OCI-LY3 (cell line): ENCODE measurements at regions not wholly inside any gene's neighbourhood (a gene's known extent, or its start where the extent isn't known, plus 50 kb on each side); places are given as distances from the start of the nearest gene placed in this dataset.
"Not testable (repeated sequence)": the region's sequence is repeated elsewhere in the genome, so short reads cannot be mapped to it uniquely, and the experiment has no call there.

Source experiments
- H2AFZ ChIP-seq: fragments of 200-600, 300-600 bp; shearing (Covaris generic); 2 replicates; pipeline ENCODE4 v1.6.0; 2014; ENCODE audit warnings: antibody characterized with exemption, low read depth, low read length
- H3K27ac ChIP-seq: fragments of 200-600, 300-600 bp; sonication (generic); 2 replicates; pipeline ENCODE4 v1.5.1; 2014; ENCODE audit warnings: mild to moderate bottlenecking, low read length, moderate library complexity, mixed read lengths
- H3K27me3 ChIP-seq: fragments of 200-600, 300-600 bp; sonication (generic); 2 replicates; pipeline ENCODE4 v1.6.1; 2014; ENCODE audit warnings: low read depth, low read length, mixed read lengths
- H3K36me3 ChIP-seq: fragments of 200-600, 300-600 bp; sonication (generic); replicated peaks from 2 replicates; pipeline ENCODE3; 2014; ENCODE audit warnings: low read depth, low read length, mixed read lengths
- H3K4me1 ChIP-seq: fragments of 300-600, 200-600 bp; sonication (generic); 2 replicates; pipeline ENCODE4 v1.6.1; 2014; ENCODE audit warnings: low read length, mixed read lengths
- H3K4me2 ChIP-seq: fragments of 200-600, 300-600 bp; sonication (generic); 2 replicates; pipeline ENCODE4 v1.6.1; 2014; ENCODE audit warnings: low read length, mixed read lengths
- H3K4me3 ChIP-seq: fragments of 300-600, 200-600 bp; sonication (generic); 2 replicates; pipeline ENCODE4 v1.5.1; 2014; ENCODE audit warnings: antibody characterized with exemption, mild to moderate bottlenecking, low read length, moderate library complexity
- H3K79me2 ChIP-seq: fragments of 300-600, 200-600 bp; shearing (Covaris generic); 2 replicates; pipeline ENCODE4 v1.6.1; 2014; ENCODE audit warnings: mild to moderate bottlenecking, low read length, mixed read lengths
- H3K9ac ChIP-seq: fragments of 300-600, 200-600 bp; shearing (Covaris generic); 2 replicates; pipeline ENCODE4 v1.6.0; 2014; ENCODE audit warnings: mild to moderate bottlenecking, low read length, moderate library complexity
- H3K9me3 ChIP-seq: fragments of 200-600, 300-600 bp; shearing (Covaris generic); 2 replicates; pipeline ENCODE4 v1.6.1; 2014; ENCODE audit warnings: low read length, mixed read lengths; ENCODE audit not compliant: insufficient read depth
- H4K20me1 ChIP-seq: fragments of 200-600, 300-600 bp; sonication (generic); 2 replicates; pipeline ENCODE4 v1.6.1; 2016; ENCODE audit warnings: low read length, mixed read lengths; ENCODE audit not compliant: insufficient read depth
- EZH2phosphoT487 ChIP-seq: fragments of 200-600 bp; shearing (Covaris generic); IDR thresholded peaks from 2 replicates; pipeline ENCODE4 v1.6.1; 2018; ENCODE audit warnings: antibody characterized with exemption, mixed run types, low read depth
- TF ChIP-seq, protein P1 (sequence below): fragments of 200-600, 300-600 bp; sonication (generic); IDR thresholded peaks from 2 replicates; pipeline ENCODE4 v1.5.1; 2014; ENCODE audit warnings: antibody characterized with exemption, low read length, low read depth

DNA sequence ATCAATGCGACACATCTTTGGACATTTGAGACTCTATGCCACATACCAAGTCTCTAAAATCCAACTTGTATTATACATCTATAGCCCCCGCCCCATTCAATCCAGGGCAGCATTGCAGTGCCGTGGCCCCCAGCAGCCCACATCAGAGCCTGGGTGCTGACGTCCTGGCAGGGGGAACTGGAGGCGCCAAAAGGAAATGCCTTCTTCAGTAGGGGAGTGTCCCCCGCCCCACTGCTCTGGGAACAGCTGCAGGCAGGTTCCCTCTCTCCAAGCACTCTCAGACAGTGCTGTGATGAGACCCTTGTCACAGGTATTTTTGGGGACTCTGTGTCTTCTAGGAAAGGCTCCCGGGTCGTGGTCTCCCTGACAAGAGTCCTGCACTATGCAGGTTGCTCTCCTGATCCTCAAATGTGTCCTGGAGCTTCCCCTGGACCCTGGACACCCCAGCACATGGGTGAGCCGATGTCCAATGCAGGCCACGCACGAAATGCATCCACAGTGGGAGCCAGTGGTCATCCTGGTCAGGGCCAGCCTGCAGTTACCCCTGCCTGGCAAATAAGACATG, 188.7 kb downstream of the RTP5 start:
- Histone ChIP-seq H3K4me2 (no peak overlapping the region), H3K9ac (no peak overlapping the region), H3K79me2 (no peaks in the 10 kb centered on the region), H3K4me3 (no peak overlapping the region), H4K20me1 (no peaks in the 10 kb centered on the region), H2AFZ (no peak overlapping the region), H3K9me3 (no peaks in the 10 kb centered on the region), H3K4me1 (no peaks in the 10 kb centered on the region), H3K36me3 (no peaks in the 10 kb centered on the region), H3K27ac (no peak overlapping the region), H3K27me3 (0 out of 2 replicates have a peak, but pooled peaks cover 2% of the 10 kb centered on the region)
- no peak for TF ChIP-seq EZH2phosphoT487
- TF ChIP-seq, protein P1, sequence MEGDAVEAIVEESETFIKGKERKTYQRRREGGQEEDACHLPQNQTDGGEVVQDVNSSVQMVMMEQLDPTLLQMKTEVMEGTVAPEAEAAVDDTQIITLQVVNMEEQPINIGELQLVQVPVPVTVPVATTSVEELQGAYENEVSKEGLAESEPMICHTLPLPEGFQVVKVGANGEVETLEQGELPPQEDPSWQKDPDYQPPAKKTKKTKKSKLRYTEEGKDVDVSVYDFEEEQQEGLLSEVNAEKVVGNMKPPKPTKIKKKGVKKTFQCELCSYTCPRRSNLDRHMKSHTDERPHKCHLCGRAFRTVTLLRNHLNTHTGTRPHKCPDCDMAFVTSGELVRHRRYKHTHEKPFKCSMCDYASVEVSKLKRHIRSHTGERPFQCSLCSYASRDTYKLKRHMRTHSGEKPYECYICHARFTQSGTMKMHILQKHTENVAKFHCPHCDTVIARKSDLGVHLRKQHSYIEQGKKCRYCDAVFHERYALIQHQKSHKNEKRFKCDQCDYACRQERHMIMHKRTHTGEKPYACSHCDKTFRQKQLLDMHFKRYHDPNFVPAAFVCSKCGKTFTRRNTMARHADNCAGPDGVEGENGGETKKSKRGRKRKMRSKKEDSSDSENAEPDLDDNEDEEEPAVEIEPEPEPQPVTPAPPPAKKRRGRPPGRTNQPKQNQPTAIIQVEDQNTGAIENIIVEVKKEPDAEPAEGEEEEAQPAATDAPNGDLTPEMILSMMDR: no peak

DNA sequence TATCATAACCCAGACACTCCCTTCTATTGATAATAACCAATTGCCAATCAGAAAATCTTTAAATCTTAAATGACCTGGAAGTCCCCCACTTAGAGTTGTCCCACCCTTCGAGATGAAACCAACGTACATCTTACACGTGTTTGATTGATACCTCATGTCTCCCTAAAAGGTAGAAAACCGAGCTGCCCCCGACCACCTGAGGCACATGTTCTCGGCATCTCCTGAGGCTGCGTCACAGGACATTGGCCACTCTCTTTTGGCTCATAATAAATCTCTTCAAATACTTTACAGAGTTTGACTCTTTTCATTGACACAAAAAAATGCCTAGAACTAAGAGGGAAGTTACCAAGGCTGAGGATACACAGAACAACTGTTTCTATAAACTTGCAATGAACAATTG, 190.0 kb downstream of the RTP5 start:
- TF ChIP-seq EZH2phosphoT487: no peak
- TF ChIP-seq, protein P1: no peak

DNA sequence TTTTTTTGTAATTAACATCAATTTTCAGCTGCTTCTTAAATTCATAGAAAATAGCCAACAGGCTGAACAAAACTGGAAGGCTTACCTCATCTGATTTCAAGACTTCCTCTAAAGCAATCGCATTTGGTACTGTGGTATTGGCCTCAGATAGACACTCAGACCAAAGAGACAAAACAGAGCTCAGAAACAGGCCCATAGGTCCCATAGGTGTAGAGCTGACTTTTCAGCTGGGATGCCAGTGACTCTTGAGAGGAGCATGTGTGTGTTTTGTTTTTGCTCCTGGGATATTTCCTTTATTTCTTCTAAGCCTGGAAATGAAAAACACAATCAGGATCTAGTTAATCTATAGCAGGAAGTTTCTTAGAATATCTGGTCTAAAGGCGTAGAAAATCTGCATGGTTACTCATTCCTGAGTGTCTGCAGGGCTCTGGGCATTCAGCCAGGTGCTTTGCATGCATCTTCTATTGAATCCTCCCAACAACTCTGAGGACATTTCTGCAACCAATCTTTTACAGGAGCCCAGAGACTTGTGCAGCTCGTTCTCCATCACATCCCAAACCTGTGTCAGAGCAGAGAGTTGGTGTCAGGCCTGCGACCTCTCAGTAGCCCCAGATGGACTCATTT, 190.8 kb downstream of the RTP5 start:
- Histone ChIP-seq H3K79me2 (no peaks in the 10 kb centered on the region), H2AFZ (no peak overlapping the region), H3K4me3 (no peak overlapping the region), H3K36me3 (no peaks in the 10 kb centered on the region), H3K27ac (no peak overlapping the region), H4K20me1 (no peaks in the 10 kb centered on the region), H3K9ac (no peak overlapping the region), H3K4me1 (no peaks in the 10 kb centered on the region), H3K27me3 (0 out of 2 replicates have a peak, but pooled peaks cover 2% of the 10 kb centered on the region), H3K9me3 (no peaks in the 10 kb centered on the region), H3K4me2 (no peak overlapping the region)
- no peak for TF ChIP-seq EZH2phosphoT487
- TF ChIP-seq, protein P1: no peak

More for the DNA sequence above, 190.0 kb downstream of the RTP5 start:
- no peaks in the 10 kb centered on the region for H3K9me3 ChIP-seq
- H3K79me2 ChIP-seq: no peaks in the 10 kb centered on the region
- 0 out of 2 replicates have a peak, but pooled peaks cover 2% of the 10 kb centered on the region for H3K27me3 ChIP-seq
- no peak overlapping the region for H3K27ac ChIP-seq
- no peaks in the 10 kb centered on the region for H4K20me1 ChIP-seq
- H3K4me1 ChIP-seq: no peaks in the 10 kb centered on the region
- H3K9ac ChIP-seq: no peak overlapping the region
- no peaks in the 10 kb centered on the region for H3K36me3 ChIP-seq
- H3K4me2 ChIP-seq: no peak overlapping the region
- no peak overlapping the region for H3K4me3 ChIP-seq
- no peak overlapping the region for H2AFZ ChIP-seq

DNA sequence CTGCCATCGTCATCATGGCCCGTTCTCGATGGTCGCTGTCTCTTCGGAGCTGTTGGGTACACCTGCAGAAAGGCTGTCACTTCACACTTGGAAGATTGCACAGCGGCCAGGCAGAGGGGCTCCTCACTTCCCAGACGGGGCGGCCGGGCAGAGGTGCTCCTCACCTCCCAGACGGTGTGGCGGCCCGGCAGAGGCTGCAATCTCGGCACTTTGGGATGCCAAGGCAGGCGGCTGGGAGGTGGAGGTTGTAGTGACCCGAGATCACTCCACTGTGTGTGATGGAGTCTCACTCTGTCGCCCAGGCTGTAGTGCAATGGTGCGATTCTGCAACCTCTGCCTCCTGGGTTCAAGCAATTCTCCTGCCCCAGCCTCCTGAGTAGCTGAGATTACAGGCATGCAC, 192.4 kb downstream of the RTP5 start:
- not testable (repeated sequence) for H3K4me2 ChIP-seq, H3K79me2 ChIP-seq, H3K27ac ChIP-seq, H3K9me3 ChIP-seq, H4K20me1 ChIP-seq, H3K36me3 ChIP-seq, H3K9ac ChIP-seq, H3K27me3 ChIP-seq, H2AFZ ChIP-seq, H3K4me1 ChIP-seq, H3K4me3 ChIP-seq
